ENCODE measurements at regions not wholly inside any gene's neighbourhood (a gene's known extent, or its start where the extent isn't known, plus 50 kb on each side); places are given as distances from the start of the nearest gene placed in this dataset.

DNA sequence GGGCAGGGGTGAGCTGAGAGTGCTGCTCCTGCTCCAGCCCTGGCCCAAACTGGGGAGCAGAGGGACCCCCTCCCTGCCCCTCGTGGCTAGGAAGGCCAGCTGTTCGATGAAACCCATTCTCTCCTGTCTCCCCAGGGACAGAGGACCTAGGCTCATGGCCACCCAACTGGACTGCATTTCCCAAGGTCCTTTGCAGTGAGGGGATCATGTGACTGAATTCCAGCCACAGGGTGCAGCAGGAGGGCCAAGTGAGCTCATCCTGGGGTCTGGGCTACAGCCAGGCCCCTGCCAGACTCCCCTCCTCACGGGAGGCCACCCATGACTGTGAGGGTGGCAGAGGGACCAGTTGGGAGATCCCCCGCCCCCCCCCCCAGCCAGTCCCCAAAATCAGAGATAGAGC lies 777.6 kb downstream of the TBC1D22A start:
- ChIA-PET CTCF (no interaction called here), POLR2A (no interaction called here)

GRCh38 chr22:47539374-47539773 lies 776.9 kb downstream of the TBC1D22A start:
- POLR2A ChIA-PET, result no interaction called here
- Histone ChIP-seq H3K36me3 (ENCODE audit: control insufficient read depth in 2 of 2, insufficient read depth in 1 of 2, low read length in 2 of 2) (no peaks in the 10 kb centered on the region), H3K4me3 (ENCODE audit: low read depth, low read length) (no peak overlapping the region), H3K9me3 (ENCODE audit: control insufficient read depth, insufficient read depth, low read depth, low read length) (no peaks in the 10 kb centered on the region), H3K4me1 (ENCODE audit: control insufficient read depth, insufficient read depth, low read length) (no peaks in the 10 kb centered on the region), H3K27ac (ENCODE audit: extremely low read depth, low read depth, low read length) (no peak overlapping the region)
- TF ChIP-seq ZNF530 (tag by site-specific recombination; IDR thresholded peaks at IDR 0.05; ENCODE audit: low read depth) (no peak), ZBTB1 (tag by site-specific recombination; IDR thresholded peaks at IDR 0.05) (no peak), ZNF16 (tag by site-specific recombination; IDR thresholded peaks at IDR 0.05; ENCODE audit: low read depth) (no peak)
- CTCF ChIA-PET, result no interaction called here

More for the DNA sequence above, 777.6 kb downstream of the TBC1D22A start:
- Histone ChIP-seq H3K4me1 (ENCODE audit: control insufficient read depth, insufficient read depth, low read length) (no peaks in the 10 kb centered on the region), H3K27ac (ENCODE audit: extremely low read depth, low read depth, low read length) (no peak overlapping the region), H3K9me3 (ENCODE audit: control insufficient read depth, insufficient read depth, low read depth, low read length) (no peaks in the 10 kb centered on the region), H3K4me3 (ENCODE audit: low read depth, low read length) (no peak overlapping the region), H3K36me3 (ENCODE audit: control insufficient read depth in 2 of 2, insufficient read depth in 1 of 2, low read length in 2 of 2) (no peaks in the 10 kb centered on the region)
- TF ChIP-seq ZNF248 (tag by site-specific recombination; IDR thresholded peaks at IDR 0.05) (no peak), ZNF10 (tag by site-specific recombination; IDR thresholded peaks at IDR 0.05) (no peak), SALL2 (tag by site-specific recombination; IDR thresholded peaks at IDR 0.05; ENCODE audit: borderline replicate concordance) (no peak), ZNF610 (tag by site-specific recombination; IDR thresholded peaks at IDR 0.05; ENCODE audit: borderline replicate concordance) (no peak), ZNF837 (tag by site-specific recombination; IDR thresholded peaks at IDR 0.05) (no peak), ZBTB8A (tag by site-specific recombination; IDR thresholded peaks at IDR 0.05) (no peak), ZNF76 (tag by site-specific recombination; IDR thresholded peaks at IDR 0.05; ENCODE audit: borderline replicate concordance, low read depth) (no peak), KLF9 (tag by site-specific recombination; IDR thresholded peaks at IDR 0.05; ENCODE audit: low read depth) (no peak), ZBTB44 (tag by site-specific recombination; IDR thresholded peaks at IDR 0.05) (no peak), ZNF155 (tag by site-specific recombination; IDR thresholded peaks at IDR 0.05) (no peak)
- TF ChIP-seq, protein P1, sequence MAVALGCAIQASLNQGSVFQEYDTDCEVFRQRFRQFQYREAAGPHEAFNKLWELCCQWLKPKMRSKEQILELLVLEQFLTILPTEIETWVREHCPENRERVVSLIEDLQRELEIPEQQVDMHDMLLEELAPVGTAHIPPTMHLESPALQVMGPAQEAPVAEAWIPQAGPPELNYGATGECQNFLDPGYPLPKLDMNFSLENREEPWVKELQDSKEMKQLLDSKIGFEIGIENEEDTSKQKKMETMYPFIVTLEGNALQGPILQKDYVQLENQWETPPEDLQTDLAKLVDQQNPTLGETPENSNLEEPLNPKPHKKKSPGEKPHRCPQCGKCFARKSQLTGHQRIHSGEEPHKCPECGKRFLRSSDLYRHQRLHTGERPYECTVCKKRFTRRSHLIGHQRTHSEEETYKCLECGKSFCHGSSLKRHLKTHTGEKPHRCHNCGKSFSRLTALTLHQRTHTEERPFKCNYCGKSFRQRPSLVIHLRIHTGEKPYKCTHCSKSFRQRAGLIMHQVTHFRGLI (tag by site-specific recombination; IDR thresholded peaks at IDR 0.05), result no peak

DNA sequence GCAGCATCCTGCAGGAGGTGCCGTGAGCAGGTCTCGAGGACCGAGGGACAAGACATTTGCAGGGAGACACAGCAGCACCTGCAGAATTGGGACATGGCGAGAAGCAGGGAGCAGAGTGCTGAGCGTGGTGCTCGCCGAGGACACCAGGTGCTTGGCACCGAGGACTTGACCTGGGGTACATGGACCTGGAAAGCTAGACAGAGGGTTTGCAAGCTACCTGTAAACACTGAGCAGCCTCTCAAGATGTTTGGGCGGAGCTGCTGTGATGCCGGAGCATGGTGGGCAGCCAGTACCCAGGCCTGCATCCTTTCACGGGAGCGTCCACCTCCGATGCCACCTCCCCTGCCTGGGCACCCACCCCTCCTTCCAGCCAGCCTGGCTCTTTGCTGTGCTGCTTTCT lies 773.2 kb downstream of the TBC1D22A start:
- no peaks in the 10 kb centered on the region for H3K9me3 ChIP-seq (ENCODE audit: control insufficient read depth, insufficient read depth, low read depth, low read length)
- TF ChIP-seq HOXC10 (CRISPR knock-in tag; IDR thresholded peaks at IDR 0.05) (no peak), ZNF214 (tag by site-specific recombination; IDR thresholded peaks at IDR 0.05; ENCODE audit: borderline replicate concordance) (no peak), ZNF629 (tag by site-specific recombination; IDR thresholded peaks at IDR 0.05) (no peak), ZNF776 (tag by site-specific recombination; IDR thresholded peaks at IDR 0.05; ENCODE audit: borderline replicate concordance) (no peak), ZNF169 (tag by site-specific recombination; IDR thresholded peaks at IDR 0.05) (no peak)

More for the DNA sequence above, 773.2 kb downstream of the TBC1D22A start:
- ChIA-PET POLR2A (no interaction called here), CTCF (no interaction called here)
- Histone ChIP-seq H3K36me3 (ENCODE audit: control insufficient read depth in 2 of 2, insufficient read depth in 1 of 2, low read length in 2 of 2) (no peaks in the 10 kb centered on the region), H3K4me1 (ENCODE audit: control insufficient read depth, insufficient read depth, low read length) (no peaks in the 10 kb centered on the region), H3K4me3 (ENCODE audit: low read depth, low read length) (no peak overlapping the region), H3K27ac (ENCODE audit: extremely low read depth, low read depth, low read length) (no peak overlapping the region)
